ENCODE measurements at regions not wholly inside any gene's neighbourhood (a gene's known extent, or its start where the extent isn't known, plus 50 kb on each side); places are given as distances from the start of the nearest gene placed in this dataset.
"Not testable (repeated sequence)": the region's sequence is repeated elsewhere in the genome, so short reads cannot be mapped to it uniquely, and the experiment has no call there.

DNA sequence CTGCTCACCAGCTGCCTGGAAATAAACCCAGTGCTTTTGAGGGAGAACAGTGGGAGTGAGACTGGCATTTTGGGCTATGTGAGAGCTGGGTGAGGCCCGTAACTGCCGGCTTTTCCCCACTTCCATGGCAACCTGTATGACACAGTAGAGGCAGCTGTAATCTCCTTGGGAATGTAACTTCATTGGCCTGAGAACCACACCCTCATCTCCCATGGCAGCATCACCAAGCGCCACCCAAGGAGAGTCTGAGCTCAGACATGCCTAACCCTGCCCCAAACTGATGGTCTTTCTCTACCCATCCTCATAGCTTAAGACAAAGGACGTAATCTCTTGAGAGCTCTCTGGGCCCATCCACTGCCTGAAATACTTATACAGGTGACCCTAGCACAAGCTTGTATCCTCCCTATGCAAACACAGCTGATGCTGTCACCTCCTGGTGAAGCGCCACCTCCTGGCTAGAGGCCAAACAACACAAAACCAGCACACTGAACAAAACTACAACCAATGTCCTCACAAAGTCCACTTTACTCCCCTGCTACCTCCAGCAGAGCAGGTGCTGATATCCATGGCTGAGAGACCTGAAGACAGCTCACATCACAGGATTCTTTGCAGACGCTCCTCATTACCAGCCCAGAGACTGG, 763.4 kb upstream of the NRXN1 start:
- DNase-seq (ENCODE audit: low read depth, low spot score) = no peak

DNA sequence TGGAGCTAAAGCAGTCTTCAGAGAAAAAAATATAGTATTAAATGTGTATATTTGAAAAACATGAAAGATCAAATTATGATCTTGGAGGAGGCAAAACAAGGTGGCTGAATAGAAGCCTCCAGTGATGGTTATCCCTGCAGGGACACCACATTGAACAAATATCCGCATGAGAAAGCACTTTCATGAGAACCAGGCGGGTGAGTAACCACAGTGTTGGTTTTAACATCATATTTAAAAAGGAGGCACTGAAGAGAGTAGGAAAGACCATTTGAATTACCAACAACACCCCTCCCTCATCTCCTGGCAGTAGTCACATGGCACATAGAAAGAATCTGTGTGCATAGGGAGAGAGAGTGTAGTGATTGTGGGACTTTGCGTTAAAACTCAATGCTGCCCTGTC, 759.6 kb upstream of the NRXN1 start:
- no peak for DNase-seq (ENCODE audit: low read depth, low spot score)

DNA sequence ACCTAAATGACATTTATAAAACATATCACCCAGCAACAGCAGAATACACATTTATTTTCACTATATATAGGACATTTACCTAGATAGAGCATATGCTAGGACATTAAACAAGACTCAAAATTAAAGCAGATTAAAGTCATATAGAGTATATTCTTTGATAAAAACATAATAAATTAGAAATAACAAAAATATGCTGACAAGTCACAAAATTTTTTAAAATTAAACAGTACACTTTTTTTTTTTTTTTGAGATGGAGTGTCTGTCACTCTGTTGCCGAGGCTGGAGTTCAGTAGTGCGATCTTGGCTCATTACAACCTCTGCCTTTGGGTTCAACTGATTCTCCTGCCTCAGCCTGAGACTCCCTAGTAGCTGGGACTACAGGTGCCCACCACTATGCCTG, 758.9 kb upstream of the NRXN1 start:
- no peak for DNase-seq (ENCODE audit: low read depth, low spot score)

DNA sequence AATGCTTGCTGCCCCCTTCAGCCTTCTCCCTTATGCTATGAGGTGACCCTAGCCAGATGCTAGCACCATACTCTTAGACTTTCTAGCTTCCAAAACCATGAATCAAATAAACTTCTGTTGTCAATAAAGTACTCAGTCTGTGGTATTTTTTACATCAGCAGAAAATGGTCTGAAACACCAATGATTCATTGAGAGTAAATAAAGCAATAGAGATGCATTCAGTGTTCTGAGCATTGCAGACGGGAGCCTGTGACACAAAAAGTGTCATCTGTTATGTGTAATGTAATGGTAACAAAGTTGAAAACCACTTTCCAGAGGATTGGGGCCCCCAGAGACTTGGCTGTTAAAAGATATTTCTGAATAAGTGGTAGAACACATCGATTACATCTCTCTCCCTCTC, 758.0 kb upstream of the NRXN1 start:
- DNase-seq (ENCODE audit: low read depth, low spot score) = no peak

DNA sequence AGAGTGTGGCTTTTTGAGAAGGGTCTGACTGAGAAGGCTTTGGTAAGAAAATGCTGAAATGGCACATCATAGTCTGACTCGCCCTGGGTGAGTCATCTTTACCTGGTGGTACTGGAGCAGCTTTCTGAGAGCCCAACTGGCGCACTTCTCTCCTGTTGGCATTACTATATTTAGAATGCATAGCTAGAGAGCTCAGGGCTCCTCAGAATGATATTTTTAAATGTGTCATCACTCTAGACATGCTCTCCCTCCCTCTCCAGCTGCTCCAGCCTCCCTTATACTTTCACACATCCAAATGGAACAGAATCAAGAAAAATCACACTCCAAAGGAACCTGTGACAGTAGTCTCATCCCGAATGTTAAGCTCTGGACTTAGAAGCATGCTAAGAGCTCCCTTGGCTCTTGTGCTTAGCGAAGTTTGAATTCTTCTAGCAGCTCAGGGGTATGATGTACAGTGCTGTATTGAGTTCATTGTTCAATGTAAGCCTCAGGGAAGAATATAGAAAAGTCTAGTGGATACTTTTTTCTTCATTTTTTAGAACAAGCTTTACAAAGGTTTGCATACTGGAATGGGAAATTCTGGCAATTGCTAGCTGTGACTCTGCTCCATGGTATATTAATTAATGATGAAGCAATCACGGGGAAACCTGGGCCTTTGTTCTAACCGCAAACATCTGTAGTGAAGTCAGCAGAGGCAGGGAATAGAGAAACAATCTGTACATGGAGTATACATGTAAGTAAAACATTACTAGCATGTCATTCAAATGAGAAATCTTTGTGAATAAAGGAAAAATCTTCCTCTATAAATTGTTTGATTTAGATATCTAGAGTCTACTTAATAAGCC, 751.2 kb upstream of the NRXN1 start:
- no peak for DNase-seq (ENCODE audit: low read depth, low spot score)

DNA sequence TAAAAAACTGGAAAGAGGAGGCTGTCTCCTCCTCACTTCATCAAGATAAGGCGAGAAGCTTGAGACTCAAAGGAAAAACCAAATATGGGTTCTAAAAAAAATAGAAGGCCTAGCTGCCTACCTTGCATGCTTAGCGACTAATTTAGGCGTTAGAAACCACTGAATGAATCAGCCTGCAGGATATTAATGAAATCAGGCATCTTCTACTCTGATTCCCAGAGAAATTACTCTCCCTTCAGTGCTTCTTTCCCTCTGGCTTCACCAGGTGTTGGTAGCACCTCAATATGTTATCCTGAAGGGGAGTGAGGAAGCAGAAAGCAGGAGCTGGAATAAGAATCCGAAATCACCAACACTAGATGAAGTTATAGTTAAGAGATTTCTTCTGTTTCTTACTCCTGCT, 749.8 kb upstream of the NRXN1 start:
- no peak for DNase-seq (ENCODE audit: low read depth, low spot score)

DNA sequence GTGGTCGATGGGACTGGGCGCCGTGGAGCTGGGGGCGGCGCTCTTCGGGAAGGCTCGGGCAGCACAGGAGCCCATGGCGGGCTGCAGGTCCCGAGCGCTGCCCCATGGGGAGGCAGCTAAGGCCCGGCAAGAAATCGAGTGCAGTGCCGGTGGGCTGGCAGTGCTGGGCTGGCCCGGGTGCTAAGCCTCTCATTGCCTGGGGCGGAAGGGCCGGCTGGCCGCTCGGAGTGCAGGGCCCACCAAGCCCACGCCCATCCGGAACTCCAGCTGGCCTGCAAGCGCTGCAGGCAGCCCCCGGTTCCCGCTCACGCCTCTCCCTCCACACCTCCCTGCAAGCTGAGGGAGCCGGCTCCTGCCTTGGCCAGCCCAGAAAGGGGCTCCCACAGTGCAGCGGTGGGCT, 748.4 kb upstream of the NRXN1 start:
- DNase-seq (ENCODE audit: low read depth, low spot score) = no peak

DNA sequence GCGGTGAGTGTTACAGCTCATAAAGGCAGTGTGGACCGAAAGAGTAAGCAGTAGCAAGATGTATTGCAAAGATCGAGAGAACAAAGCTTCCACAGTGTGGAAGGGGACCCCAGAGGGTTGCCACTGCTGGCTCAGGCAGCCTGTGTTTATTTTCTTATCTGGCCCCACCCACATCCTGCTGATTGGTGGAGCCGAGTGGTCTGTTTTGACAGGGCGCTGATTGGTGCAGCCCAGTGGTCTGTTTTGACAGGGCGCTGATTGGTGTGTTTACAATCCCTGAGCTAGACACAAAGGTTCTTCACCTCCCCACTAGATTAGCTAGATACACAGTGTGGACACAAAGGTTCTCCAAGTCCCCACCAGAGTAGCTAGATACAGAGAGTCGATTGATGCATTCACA, 747.8 kb upstream of the NRXN1 start:
- DNase-seq (ENCODE audit: low read depth, low spot score) = not testable (repeated sequence)

DNA sequence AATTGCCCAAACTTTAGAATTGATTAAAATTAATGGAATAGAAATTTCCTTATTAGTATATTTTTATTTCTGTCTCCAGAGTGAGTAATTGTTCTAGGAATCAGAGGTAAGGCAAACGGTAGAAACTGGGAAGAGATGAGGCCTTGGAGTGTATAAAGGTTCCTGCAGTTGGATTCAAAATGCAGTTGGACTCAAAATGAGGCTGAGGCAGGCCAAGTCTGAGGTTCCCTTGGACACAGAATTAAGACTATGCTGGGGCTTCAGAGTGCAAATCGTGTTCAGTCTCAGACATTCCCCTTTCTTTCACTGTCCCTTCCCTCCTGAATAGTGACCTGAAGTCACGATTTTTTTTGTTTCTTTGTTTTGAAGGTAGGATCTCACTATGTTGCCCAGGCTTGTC, 746.9 kb upstream of the NRXN1 start:
- DNase-seq (ENCODE audit: low read depth, low spot score) = no peak

DNA sequence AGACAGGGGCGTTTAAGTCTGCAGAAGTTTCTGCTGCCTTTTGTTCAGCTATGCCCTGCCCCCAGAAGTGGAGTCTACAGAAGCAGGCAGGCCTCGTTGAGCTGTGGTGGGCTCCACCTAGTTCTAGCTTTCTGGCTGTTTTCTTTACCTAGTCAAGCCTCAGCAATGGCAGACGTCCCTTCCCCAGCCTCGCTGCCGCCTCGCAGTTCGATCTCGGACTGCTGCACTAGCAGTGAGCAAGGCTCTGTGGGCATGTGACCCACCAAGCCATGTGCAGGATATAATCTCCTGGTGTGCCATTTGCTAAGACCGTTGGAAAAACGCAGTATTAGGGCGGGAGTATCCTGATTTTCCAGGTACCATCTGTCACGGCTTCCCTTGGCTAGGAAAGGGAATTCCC, 742.7 kb upstream of the NRXN1 start:
- not testable (repeated sequence) for DNase-seq (ENCODE audit: low read depth, low spot score)

DNA sequence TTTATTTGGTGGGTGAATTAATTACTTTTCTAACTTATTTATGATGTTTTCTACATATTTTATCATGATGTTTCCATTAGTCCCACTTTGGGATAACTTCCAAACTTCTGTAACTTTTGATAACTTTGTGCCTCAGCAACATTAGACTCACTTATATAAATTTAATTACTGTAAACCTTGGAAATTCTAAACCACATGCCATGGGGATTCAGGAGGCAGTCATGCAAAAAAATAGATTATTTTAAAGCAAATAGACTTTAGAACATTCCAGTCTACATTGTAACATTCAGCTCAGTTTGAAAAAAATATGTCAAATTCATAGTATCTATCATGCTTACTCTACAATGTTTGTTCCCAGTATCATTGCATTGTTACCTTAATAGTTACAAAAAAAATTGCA, 728.5 kb upstream of the NRXN1 start:
- DNase-seq (ENCODE audit: low read depth, low spot score) = no peak

DNA sequence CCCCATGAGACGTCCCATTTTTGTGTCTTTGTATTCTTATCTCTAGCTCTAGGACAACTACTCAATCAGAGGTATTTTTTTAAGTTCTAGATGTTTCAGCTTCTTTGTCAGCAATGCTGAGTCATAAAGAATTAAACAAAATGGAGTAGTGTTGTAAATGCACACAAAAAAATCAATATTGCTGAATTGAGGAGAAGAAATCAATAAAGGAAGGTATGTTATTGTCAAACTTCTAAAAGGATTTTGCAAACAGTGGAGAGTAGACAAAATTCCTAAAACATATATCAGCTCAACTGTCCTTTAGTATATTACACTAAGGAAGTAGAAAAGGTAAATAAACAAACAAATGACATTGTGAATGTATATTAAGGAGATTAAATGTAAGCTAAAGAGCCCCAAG, 726.1 kb upstream of the NRXN1 start:
- DNase-seq (ENCODE audit: low read depth, low spot score) = no peak

DNA sequence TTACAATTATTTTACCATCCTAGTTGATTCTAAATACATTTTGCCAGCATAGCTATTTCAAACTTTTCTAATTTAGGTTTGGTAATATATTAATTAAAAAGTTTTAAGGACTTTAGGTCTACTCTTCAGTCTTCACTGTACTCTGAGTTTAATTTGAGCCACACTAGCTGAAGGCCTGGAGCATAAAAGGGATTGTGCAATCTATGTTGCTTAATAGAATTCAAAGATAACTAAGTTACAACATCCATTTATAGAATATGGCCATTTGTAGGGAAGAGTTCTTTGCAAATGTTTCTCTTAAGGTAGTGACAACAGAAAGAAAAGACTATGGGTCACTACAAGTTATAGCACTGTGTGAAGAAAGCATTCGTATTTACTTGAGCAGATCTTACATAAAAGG, 702.2 kb upstream of the NRXN1 start:
- no peak for DNase-seq (ENCODE audit: low read depth, low spot score)

DNA sequence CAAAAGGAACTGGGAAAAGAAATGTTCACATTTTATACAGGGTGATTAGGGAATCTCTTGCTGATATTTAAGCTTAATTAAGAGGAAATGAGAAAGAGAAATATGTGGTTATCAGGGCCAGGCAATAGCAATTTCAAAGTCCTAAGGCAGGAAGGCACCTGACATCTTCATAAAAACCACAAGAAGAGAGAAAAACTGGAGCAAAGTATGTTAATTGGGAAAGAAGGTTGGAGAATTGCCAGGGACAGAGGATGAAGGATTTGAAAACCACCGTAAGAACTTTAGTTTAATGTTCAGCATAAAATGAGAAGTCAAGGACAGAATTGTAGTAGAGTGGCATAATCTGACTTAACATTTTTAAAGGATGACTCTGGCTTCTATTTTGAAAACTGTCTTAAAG, 691.8 kb upstream of the NRXN1 start:
- DNase-seq (ENCODE audit: low read depth, low spot score) = no peak

DNA sequence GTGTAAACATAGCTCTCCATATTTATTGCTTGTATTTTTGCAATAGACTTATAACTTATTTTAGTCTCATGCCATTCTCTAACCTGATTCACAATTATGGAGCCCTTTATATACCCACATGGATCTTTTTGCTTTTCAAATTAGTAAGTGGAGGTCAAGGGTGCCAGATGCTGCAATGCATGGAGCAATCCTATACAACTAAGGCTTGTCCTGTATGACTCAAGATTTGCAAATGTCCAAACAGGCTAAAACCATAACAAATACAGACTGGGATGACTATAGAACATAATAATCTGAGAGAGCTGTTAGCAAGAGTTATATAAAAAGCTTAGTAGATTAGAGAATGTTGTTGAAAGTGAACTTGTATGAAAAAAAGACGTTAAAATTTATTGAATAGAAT, 690.4 kb upstream of the NRXN1 start:
- no peak for DNase-seq (ENCODE audit: low read depth, low spot score)

DNA sequence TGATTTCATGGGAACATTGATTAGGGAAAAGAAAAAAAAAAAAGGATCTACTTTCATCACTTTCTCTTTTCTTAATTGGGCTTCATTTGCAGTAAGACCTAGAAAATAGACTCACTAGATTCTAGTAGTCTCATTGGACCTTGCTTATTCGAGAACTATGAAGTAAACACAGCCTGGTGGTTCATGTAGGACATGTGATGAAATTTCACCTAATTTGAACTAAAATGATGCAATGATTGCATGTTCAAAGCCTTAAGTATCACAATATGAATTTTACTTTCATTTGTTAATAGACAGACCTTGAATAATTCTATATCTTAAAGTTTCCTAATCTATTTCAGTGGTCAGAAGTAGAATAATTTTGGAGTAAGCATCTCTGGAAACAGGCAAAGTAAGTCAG, 688.9 kb upstream of the NRXN1 start:
- DNase-seq (ENCODE audit: low read depth, low spot score) = no peak

DNA sequence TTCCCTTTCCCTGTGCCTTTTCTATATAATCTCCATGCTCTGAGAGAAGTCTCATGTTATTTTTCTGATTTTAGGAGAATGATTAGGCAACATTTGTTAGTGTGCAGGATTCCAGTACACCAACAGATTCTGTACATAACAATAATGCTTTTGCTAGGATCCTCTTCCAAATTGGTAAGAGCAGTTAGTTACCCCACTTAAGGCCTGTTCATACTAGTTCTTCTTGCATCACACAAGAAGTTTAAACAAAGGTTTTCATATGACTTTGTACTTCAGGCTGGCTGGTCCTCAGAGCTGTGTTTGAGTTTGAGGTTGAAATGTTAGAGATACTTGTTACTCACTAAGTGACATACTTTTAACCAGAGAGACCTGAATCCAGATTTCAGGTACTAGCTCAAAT, 686.9 kb upstream of the NRXN1 start:
- DNase-seq (ENCODE audit: low read depth, low spot score) = no peak

DNA sequence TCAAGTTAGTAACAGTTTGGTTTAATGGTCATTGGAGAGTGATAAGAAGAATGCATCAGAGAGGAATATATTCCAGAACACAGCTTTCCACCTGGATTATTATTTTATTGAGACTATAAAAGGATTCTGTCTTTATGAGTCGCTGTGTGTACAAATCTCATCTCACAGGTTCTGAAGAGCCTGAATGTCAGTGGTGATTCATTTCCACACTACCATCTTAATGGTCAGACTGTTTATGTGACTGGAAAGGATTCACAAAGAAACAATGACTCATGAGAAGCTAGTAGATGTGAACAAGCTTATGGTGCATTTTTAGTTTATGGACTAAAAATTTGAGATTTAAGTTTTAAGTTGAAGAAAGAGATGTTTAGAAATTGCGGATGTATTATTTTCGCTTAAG, 685.4 kb upstream of the NRXN1 start:
- DNase-seq (ENCODE audit: low read depth, low spot score) = no peak

DNA sequence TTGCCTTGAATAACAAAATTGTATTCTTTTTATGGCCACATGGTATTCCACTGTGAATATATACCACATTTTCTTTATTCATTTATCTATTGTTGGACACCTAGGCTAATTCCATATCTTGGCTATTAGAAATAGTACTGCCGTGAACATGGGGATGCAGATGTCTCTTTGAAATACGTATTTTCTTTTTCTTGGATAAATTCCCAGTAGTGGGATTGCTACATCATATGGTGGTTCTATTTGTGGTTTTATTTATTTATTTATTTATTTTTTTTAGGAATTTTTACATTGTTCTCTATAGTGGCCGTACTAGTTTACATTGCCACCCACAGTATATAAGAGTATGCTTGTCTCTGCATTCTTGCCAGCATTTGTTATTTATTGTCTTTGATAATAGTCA, 679.8 kb upstream of the NRXN1 start:
- no peak for DNase-seq (ENCODE audit: low read depth, low spot score)

DNA sequence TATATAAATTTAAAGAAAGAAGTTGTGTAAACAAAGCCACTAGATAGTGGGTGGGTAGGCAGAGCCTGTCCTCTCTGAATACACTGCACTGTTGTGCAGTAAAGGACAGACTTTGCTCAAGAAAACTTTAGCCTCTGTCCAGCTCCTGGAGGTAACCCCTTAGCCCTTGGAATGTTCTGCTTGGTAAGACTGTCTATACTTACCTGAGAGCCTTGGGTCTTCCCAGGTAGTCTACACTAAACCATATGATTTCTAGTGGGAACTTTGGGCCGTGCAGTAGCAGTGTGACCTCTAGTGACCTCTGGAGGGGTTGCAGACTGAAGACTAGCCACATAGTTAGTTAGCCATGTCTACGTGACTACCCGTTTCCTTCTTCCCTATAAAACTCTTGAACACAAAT, 678.3 kb upstream of the NRXN1 start:
- DNase-seq (ENCODE audit: low read depth, low spot score) = no peak

DNA sequence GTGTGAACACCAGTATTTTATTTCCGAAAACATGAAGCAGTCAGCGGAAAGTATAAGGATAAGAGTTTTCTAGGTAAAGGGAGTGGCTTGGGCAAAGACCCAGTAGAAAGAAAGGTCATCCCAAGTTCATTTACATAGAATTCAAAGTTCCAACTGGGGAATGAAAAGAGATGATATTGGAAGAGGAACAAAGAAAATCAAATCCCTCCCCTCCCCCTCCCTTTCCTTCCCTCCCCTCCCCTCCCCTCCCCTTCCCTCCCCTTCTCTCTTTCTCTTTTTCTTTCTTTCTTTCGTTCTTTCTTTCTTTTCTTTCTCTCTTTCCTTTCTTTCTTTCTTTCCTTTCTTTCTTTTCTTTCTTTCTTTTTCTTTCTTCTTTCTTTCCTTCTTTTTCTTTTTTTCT, 675.7 kb upstream of the NRXN1 start:
- no peak for DNase-seq (ENCODE audit: low read depth, low spot score)

DNA sequence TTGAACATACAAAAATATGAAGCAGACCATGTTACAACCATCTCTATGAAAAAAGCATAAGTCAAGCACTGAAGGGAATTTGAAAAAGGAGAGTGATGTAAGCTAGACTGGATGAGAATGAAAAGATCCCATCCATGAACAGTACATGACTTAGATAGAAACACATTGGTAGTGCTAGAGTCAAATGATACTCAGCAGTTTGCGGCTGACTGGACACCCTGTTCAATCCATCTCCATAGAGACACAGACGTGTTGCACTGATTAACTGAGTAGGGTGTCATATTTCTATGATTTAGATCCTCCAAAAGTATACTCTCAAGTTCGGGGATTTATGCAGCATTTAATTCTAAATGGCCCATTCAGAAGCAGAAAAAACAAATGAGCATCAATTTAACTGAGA, 674.3 kb upstream of the NRXN1 start:
- DNase-seq (ENCODE audit: low read depth, low spot score) = no peak

DNA sequence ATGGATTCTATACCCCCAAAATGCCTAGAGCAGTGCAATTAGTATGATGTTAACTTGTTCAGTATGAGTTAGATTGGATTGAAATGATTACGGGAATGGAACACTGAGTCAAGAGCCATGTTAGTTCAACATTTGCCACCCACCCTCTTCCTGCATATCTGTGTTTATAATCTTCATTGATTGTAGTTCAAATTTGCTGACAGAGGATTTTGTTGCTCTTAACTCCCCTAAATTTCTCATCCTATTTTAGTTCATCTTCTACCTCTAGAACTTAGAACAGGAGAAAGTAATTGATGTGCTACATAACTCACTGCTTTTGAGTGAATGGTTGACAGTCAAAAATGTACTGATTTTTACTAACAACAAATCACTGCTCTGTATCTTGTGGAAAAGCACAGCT, 673.5 kb upstream of the NRXN1 start:
- DNase-seq (ENCODE audit: low read depth, low spot score) = no peak

Data from pulmonary artery endothelial cell (primary cell).